ENCODE measurements at regions not wholly inside any gene's neighbourhood (a gene's known extent, or its start where the extent isn't known, plus 50 kb on each side); places are given as distances from the start of the nearest gene placed in this dataset.

DNA sequence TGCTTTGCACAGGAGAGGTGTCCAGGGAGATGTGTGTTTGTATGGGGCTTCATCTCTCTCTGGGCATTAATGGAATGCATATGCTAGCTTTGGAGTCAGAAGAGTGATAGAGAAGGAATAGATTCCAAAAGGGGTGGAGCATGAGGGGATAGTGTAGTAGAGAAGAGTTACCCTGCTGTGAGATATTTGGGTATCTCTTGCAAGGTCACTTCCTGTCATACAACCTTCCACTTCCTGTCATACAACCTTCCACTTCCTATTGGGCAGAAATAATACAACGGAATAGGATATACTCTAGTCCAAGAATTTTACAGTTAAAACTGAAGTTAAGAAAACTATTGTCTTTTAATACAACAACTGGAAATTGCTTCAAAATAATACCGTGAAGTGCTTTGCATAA is 351.8 kb upstream of the FMN2 start:
- WGBS, 2 experiments (ENCODE audit: extremely low coverage in 2 of 2, insufficient read length in 1 of 2) = no CpG with 5 or more reads among the region's 2 CpGs
- Histone ChIP-seq H3K9ac (ENCODE audit: low read depth, low read length) (no peak overlapping the region), H2BK20ac (ENCODE audit: low read depth, low read length) (no peak overlapping the region), H2BK120ac (ENCODE audit: low read depth, low read length) (no peak overlapping the region), H2AFZ (replicated peaks; ENCODE audit: low read length, poor library complexity) (no peak overlapping the region), H3K23ac (ENCODE audit: low read depth, low read length) (no peak overlapping the region), H2BK5ac (ENCODE audit: low read depth, low read length, poor library complexity, severe bottlenecking) (no peak overlapping the region), H3K79me1 (ENCODE audit: low read depth in 1 of 2, low read length in 2 of 2) (no peaks in the 10 kb centered on the region), H3K4me3 (ENCODE audit: insufficient read depth, low read depth, low read length) (no peak overlapping the region), H4K8ac (ENCODE audit: low read depth in 2 of 2, low read length in 2 of 2) (no peak overlapping the region), H3K27me3 (ENCODE audit: control insufficient read depth, insufficient read depth, low read length) (no peaks in the 10 kb centered on the region), H4K5ac (ENCODE audit: low read depth, low read length) (no peak overlapping the region), H2AK9ac (replicated peaks; ENCODE audit: low read depth, low read length, poor library complexity) (no peak overlapping the region), H4K91ac (ENCODE audit: insufficient read depth, low read depth, low read length) (no peak overlapping the region), H3K4ac (ENCODE audit: low read depth, low read length) (no peak overlapping the region), H3K36me3 (ENCODE audit: control insufficient read depth, insufficient read depth, low read length) (no peaks in the 10 kb centered on the region), H3K18ac (ENCODE audit: low read depth, low read length) (no peak overlapping the region), H4K20me1 (ENCODE audit: insufficient read depth, low read length) (no peaks in the 10 kb centered on the region), H3K4me1 (ENCODE audit: control insufficient read depth, insufficient read depth, low read length) (no peaks in the 10 kb centered on the region), H3K27ac (ENCODE audit: insufficient read depth, low read length) (no peak overlapping the region), H3K14ac (replicated peaks; ENCODE audit: low read depth, low read length) (no peak overlapping the region), H2AK5ac (ENCODE audit: low read depth, low read length) (no peak overlapping the region), H3K9me3 (ENCODE audit: control insufficient read depth, insufficient read depth, low read length) (peaks cover 7% of the 10 kb centered on the region; the same call in 1 of the 2 replicates), H2BK15ac (ENCODE audit: low read depth, low read length) (no peak overlapping the region), H3K9me1 (ENCODE audit: insufficient read depth, low read length) (no peaks in the 10 kb centered on the region), H3K4me2 (ENCODE audit: low read depth, low read length) (no peak overlapping the region), H3K56ac (ENCODE audit: extremely low read depth, insufficient read depth, low read length) (no peak overlapping the region)
- TF ChIP-seq SMC3 (IDR thresholded peaks at IDR 0.05; ENCODE audit: low read depth, low read length) (no peak), MAZ (IDR thresholded peaks at IDR 0.05; ENCODE audit: borderline replicate concordance, low read depth, low read length) (no peak), POLR2A (IDR thresholded peaks at IDR 0.05; ENCODE audit: low read depth, low read length) (no peak), CEBPB (IDR thresholded peaks at IDR 0.05; ENCODE audit: low read depth, low read length) (no peak), CHD1 (IDR thresholded peaks at IDR 0.05; ENCODE audit: low read depth, low read length) (no peak), MAFK (IDR thresholded peaks at IDR 0.05; ENCODE audit: low read depth, low read length) (no peak)
- intact Hi-C loops (cut with micrococcal nuclease) (no loop called here), dilution Hi-C loops (cut with HindIII; ENCODE audit: low sequenced_read_pairs, unreplicated experiment) (no loop called here), in situ Hi-C loops (cut with MboI; ENCODE audit: low sequenced_read_pairs) (no loop called here)
- POLR2A ChIA-PET (ENCODE audit: unreplicated experiment) = no interaction called here
- DNase-seq = no peak
- no peak for ATAC-seq (ENCODE audit: low read depth)
- CTCF ChIA-PET = no interaction called here
- BruUV-seq (replicated peaks) = no TSS peak

Measured in IMR-90 (cell line).